ENCODE measurements at regions not wholly inside any gene's neighbourhood (a gene's known extent, or its start where the extent isn't known, plus 50 kb on each side); places are given as distances from the start of the nearest gene placed in this dataset.
"Not testable (repeated sequence)": the region's sequence is repeated elsewhere in the genome, so short reads cannot be mapped to it uniquely, and the experiment has no call there.

GRCh38 chr20:30811885-30812671 is 445.4 kb upstream of the DEFB115 start:
- DNase-seq, result no peak

- no peak for DNase-seq
These were observed 444.6 kb upstream of the DEFB115 start for GRCh38 chr20:30812739-30813411.

GRCh38 chr20:30813412-30814311 is 443.8 kb upstream of the DEFB115 start:
- DNase-seq, result not testable (repeated sequence)

- DNase-seq, result not testable (repeated sequence)
These were observed 443.2 kb upstream of the DEFB115 start for GRCh38 chr20:30814312-30814639.

- DNase-seq, result not testable (repeated sequence)
These were observed 442.4 kb upstream of the DEFB115 start for GRCh38 chr20:30815027-30815576.

GRCh38 chr20:30815577-30816181 is 441.8 kb upstream of the DEFB115 start:
- no peak for DNase-seq

- DNase-seq, result no peak
These were observed 441.2 kb upstream of the DEFB115 start for GRCh38 chr20:30816182-30816645.

GRCh38 chr20:30821615-30822014 is 435.8 kb upstream of the DEFB115 start:
- DNase-seq, result not testable (repeated sequence)

- not testable (repeated sequence) for DNase-seq
These were observed 432.8 kb upstream of the DEFB115 start for GRCh38 chr20:30824666-30825065.

GRCh38 chr20:30845923-30846322 is 411.5 kb upstream of the DEFB115 start:
- DNase-seq, result peak; percentile 42

- not testable (repeated sequence) for DNase-seq
These were observed 389.2 kb upstream of the DEFB115 start for GRCh38 chr20:30868271-30868670.

- not testable (repeated sequence) for DNase-seq
These were observed 386.3 kb upstream of the DEFB115 start for GRCh38 chr20:30871127-30871526.

- DNase-seq, result not testable (repeated sequence)
These were observed 385.2 kb upstream of the DEFB115 start for GRCh38 chr20:30872252-30872651.

- not testable (repeated sequence) for DNase-seq
These were observed 381.6 kb upstream of the DEFB115 start for GRCh38 chr20:30875868-30876267.

GRCh38 chr20:30891400-30891799 is 366.1 kb upstream of the DEFB115 start:
- DNase-seq, result not testable (repeated sequence)

- no peak for DNase-seq
These were observed 364.7 kb upstream of the DEFB115 start for GRCh38 chr20:30892541-30893345.

GRCh38 chr20:30893346-30894314 is 363.8 kb upstream of the DEFB115 start:
- DNase-seq, result not testable (repeated sequence)

GRCh38 chr20:30894707-30895353 is 362.6 kb upstream of the DEFB115 start:
- not testable (repeated sequence) for DNase-seq

GRCh38 chr20:30895354-30895711 is 362.1 kb upstream of the DEFB115 start:
- not testable (repeated sequence) for DNase-seq

Data from GF-D8 (cell line).